ENCODE measurements at regions not wholly inside any gene's neighbourhood (a gene's known extent, or its start where the extent isn't known, plus 50 kb on each side); places are given as distances from the start of the nearest gene placed in this dataset.
A peak's percentile ranks its signal among the peaks of the same experiment; 100 is the strongest.

GRCh38 chr5:158080112-158080511 is 221.2 kb upstream of the CLINT1 start:
- DNase-seq (ENCODE audit: extremely low read depth, low read depth, low spot score): no peak

GRCh38 chr5:158079097-158079496 is 220.2 kb upstream of the CLINT1 start:
- no peak for DNase-seq (ENCODE audit: extremely low read depth, low read depth, low spot score)

- peak; percentile 55 for DNase-seq (ENCODE audit: extremely low read depth, low read depth, low spot score)
Observed at GRCh38 chr5:158074992-158075769, 216.2 kb upstream of the CLINT1 start.

GRCh38 chr5:158074597-158074991 is 215.6 kb upstream of the CLINT1 start:
- DNase-seq (ENCODE audit: extremely low read depth, low read depth, low spot score): no peak

GRCh38 chr5:158070859-158071258 is 211.9 kb upstream of the CLINT1 start:
- no peak for DNase-seq (ENCODE audit: extremely low read depth, low read depth, low spot score)

GRCh38 chr5:158069838-158070237 is 210.9 kb upstream of the CLINT1 start:
- no peak for DNase-seq (ENCODE audit: extremely low read depth, low read depth, low spot score)

- DNase-seq (ENCODE audit: extremely low read depth, low read depth, low spot score): no peak
Observed at GRCh38 chr5:158068964-158069363, 210.0 kb upstream of the CLINT1 start.

GRCh38 chr5:158066076-158066475 is 207.1 kb upstream of the CLINT1 start:
- no peak for DNase-seq (ENCODE audit: extremely low read depth, low read depth, low spot score)

GRCh38 chr5:158064334-158065123 is 205.6 kb upstream of the CLINT1 start:
- DNase-seq (ENCODE audit: extremely low read depth, low read depth, low spot score): no peak

GRCh38 chr5:158063052-158063451 is 204.1 kb upstream of the CLINT1 start:
- DNase-seq (ENCODE audit: extremely low read depth, low read depth, low spot score): no peak

- DNase-seq (ENCODE audit: extremely low read depth, low read depth, low spot score): no peak
Observed at GRCh38 chr5:158061451-158061850, 202.5 kb upstream of the CLINT1 start.

- no peak for DNase-seq (ENCODE audit: extremely low read depth, low read depth, low spot score)
Observed at GRCh38 chr5:158060212-158060611, 201.3 kb upstream of the CLINT1 start.

GRCh38 chr5:158058208-158059120 is 199.5 kb upstream of the CLINT1 start:
- DNase-seq (ENCODE audit: extremely low read depth, low read depth, low spot score): no peak

GRCh38 chr5:158056130-158056825 is 197.3 kb upstream of the CLINT1 start:
- DNase-seq (ENCODE audit: extremely low read depth, low read depth, low spot score): no peak

GRCh38 chr5:158055111-158055501 is 196.2 kb upstream of the CLINT1 start:
- DNase-seq (ENCODE audit: extremely low read depth, low read depth, low spot score): no peak

GRCh38 chr5:158054223-158055110 is 195.5 kb upstream of the CLINT1 start:
- DNase-seq (ENCODE audit: extremely low read depth, low read depth, low spot score): no peak

- DNase-seq (ENCODE audit: extremely low read depth, low read depth, low spot score): no peak
Observed at GRCh38 chr5:158051036-158051435, 192.1 kb upstream of the CLINT1 start.

- DNase-seq (ENCODE audit: extremely low read depth, low read depth, low spot score): no peak
Observed at GRCh38 chr5:158050421-158050820, 191.5 kb upstream of the CLINT1 start.

- no peak for DNase-seq (ENCODE audit: extremely low read depth, low read depth, low spot score)
Observed at GRCh38 chr5:158049459-158049858, 190.5 kb upstream of the CLINT1 start.

Measured in glomerular endothelial cell (primary cell).